ENCODE measurements at regions not wholly inside any gene's neighbourhood (a gene's known extent, or its start where the extent isn't known, plus 50 kb on each side); places are given as distances from the start of the nearest gene placed in this dataset.
"Not testable (repeated sequence)": the region's sequence is repeated elsewhere in the genome, so short reads cannot be mapped to it uniquely, and the experiment has no call there.

GRCh38 chr6:169118346-169118830, 135.3 kb downstream of the THBS2 start:
- Mint-ChIP-seq H3K27ac (no peak overlapping the region), H3K36me3 (ENCODE audit: low read depth) (no peaks in the 10 kb centered on the region), H3K4me3 (no peak overlapping the region), H3K9me3 (no peaks in the 10 kb centered on the region), H3K4me1 (ENCODE audit: low read depth) (peaks cover 11% of the 10 kb centered on the region; the same call in 1 of the 2 replicates), H3K27me3 (ENCODE audit: insufficient read depth) (peaks cover 2% of the 10 kb centered on the region; the same call in 1 of the 2 replicates)
- no peak for DNase-seq
- TF ChIP-seq CTCF (IDR thresholded peaks at IDR 0.05), result no peak

- no peak overlapping the region for H3K4me3 Mint-ChIP-seq
- no peaks in the 10 kb centered on the region for H3K9me3 Mint-ChIP-seq
- H3K36me3 Mint-ChIP-seq (ENCODE audit: low read depth), result no peaks in the 10 kb centered on the region
- peaks cover 2% of the 10 kb centered on the region; the same call in 1 of the 2 replicates for H3K27me3 Mint-ChIP-seq (ENCODE audit: insufficient read depth)
- H3K4me1 Mint-ChIP-seq (ENCODE audit: low read depth), result peaks cover 11% of the 10 kb centered on the region; the same call in 1 of the 2 replicates
- no peak overlapping the region for H3K27ac Mint-ChIP-seq
- TF ChIP-seq CTCF (IDR thresholded peaks at IDR 0.05), result no peak
- no peak for DNase-seq
Observed at GRCh38 chr6:169117663-169118062, 136.0 kb downstream of the THBS2 start.

GRCh38 chr6:169115632-169116031, 138.0 kb downstream of the THBS2 start:
- no peak for TF ChIP-seq CTCF (IDR thresholded peaks at IDR 0.05)
- no peak for DNase-seq
- Mint-ChIP-seq H3K27me3 (ENCODE audit: insufficient read depth) (peaks cover 2% of the 10 kb centered on the region; the same call in 1 of the 2 replicates), H3K9me3 (no peaks in the 10 kb centered on the region), H3K36me3 (ENCODE audit: low read depth) (no peaks in the 10 kb centered on the region), H3K27ac (no peak overlapping the region), H3K4me3 (no peak overlapping the region), H3K4me1 (ENCODE audit: low read depth) (peaks cover 11% of the 10 kb centered on the region; the same call in 1 of the 2 replicates)

GRCh38 chr6:169114632-169115031, 139.0 kb downstream of the THBS2 start:
- not testable (repeated sequence) for H3K9me3 Mint-ChIP-seq; H3K4me3 Mint-ChIP-seq; H3K27me3 Mint-ChIP-seq (ENCODE audit: insufficient read depth); H3K27ac Mint-ChIP-seq; DNase-seq; H3K36me3 Mint-ChIP-seq (ENCODE audit: low read depth)
- H3K4me1 Mint-ChIP-seq (ENCODE audit: low read depth), result peaks cover 11% of the 10 kb centered on the region; the same call in 1 of the 2 replicates

GRCh38 chr6:169112483-169113320, 140.9 kb downstream of the THBS2 start:
- peaks cover 15% of the 10 kb centered on the region; the same call in 1 of the 2 replicates for H3K4me1 Mint-ChIP-seq (ENCODE audit: low read depth)
- H3K4me3 Mint-ChIP-seq, result no peak overlapping the region
- H3K9me3 Mint-ChIP-seq, result peaks cover 4% of the 10 kb centered on the region; the same call in 1 of the 2 replicates
- no peak overlapping the region for H3K27ac Mint-ChIP-seq
- peaks cover 2% of the 10 kb centered on the region; the same call in 1 of the 2 replicates for H3K27me3 Mint-ChIP-seq (ENCODE audit: insufficient read depth)
- TF ChIP-seq CTCF (IDR thresholded peaks at IDR 0.05), result no peak
- DNase-seq, result no peak
- H3K36me3 Mint-ChIP-seq (ENCODE audit: low read depth), result peaks cover 9% of the 10 kb centered on the region

- Mint-ChIP-seq H3K27ac (no peak overlapping the region), H3K9me3 (peaks cover 4% of the 10 kb centered on the region; the same call in 1 of the 2 replicates), H3K27me3 (ENCODE audit: insufficient read depth) (peaks cover 2% of the 10 kb centered on the region; the same call in 1 of the 2 replicates), H3K4me3 (no peak overlapping the region), H3K4me1 (ENCODE audit: low read depth) (peaks cover 25% of the 10 kb centered on the region), H3K36me3 (ENCODE audit: low read depth) (peaks cover 9% of the 10 kb centered on the region)
- DNase-seq, result no peak
- no peak for TF ChIP-seq CTCF (IDR thresholded peaks at IDR 0.05)
Observed at GRCh38 chr6:169111203-169111602, 142.4 kb downstream of the THBS2 start.

Measured in HFFc6 (cell line).